PC-3 (cell line): ENCODE measurements at regions not wholly inside any gene's neighbourhood (a gene's known extent, or its start where the extent isn't known, plus 50 kb on each side); places are given as distances from the start of the nearest gene placed in this dataset.
A peak's percentile ranks its signal among the peaks of the same experiment; 100 is the strongest.

Experiments used
- ATAC-seq: fragments of 200-7000 bp; cut with Tn5 transposase; 2 replicates; pipeline ENCODE4 v1.9.1; 2020; ENCODE audit warnings: mild to moderate bottlenecking, moderate library complexity
- BruUV-seq: library from RNA; stranded (reverse); fragments of 400-500 nt; replicated peaks from 2 replicates; lab custom pipeline; 2021; lab: Mats Ljungman, UMichigan
- CTCF ChIA-PET: fragments of 300-600 bp; sonication (Branson Sonifier 250); formaldehyde crosslinking; loops from one replicate; lab custom pipeline; 2022; ENCODE audit warnings: antibody characterized with exemption; lab: Charles Lee
- POLR2A ChIA-PET: fragments of 300-600 bp; sonication (Branson Sonifier 250); formaldehyde crosslinking; loops from one replicate; lab custom pipeline; 2022; ENCODE audit warnings: antibody characterized with exemption; ENCODE audit not compliant: unreplicated experiment; lab: Charles Lee
- DNase-seq: peaks from one replicate; pipeline ENCODE4 v3.0.0-alpha.2; 2015
- H2AFZ ChIP-seq: fragments of 300-600 bp; sonication (generic); 2 replicates; pipeline ENCODE4 v1.6.0; 2016; ENCODE audit warnings: antibody characterized with exemption, low read length
- H3F3A ChIP-seq: fragments of 300-600 bp; sonication (generic); one replicate; pipeline ENCODE4 v1.6.0; 2017; ENCODE audit warnings: antibody characterized with exemption, low read length, control low read depth, mild to moderate bottlenecking; ENCODE audit not compliant: unreplicated experiment
- H3K27ac ChIP-seq: fragments of 300-600 bp; sonication (generic); 2 replicates; pipeline ENCODE4 v1.5.1; 2016; ENCODE audit warnings: mild to moderate bottlenecking, low read length
- H3K27me3 ChIP-seq: fragments of 300-600 bp; sonication (generic); 2 replicates; pipeline ENCODE4 v1.6.1; 2016; ENCODE audit warnings: low read length, mixed read lengths
- H3K36me3 ChIP-seq: fragments of 300-600 bp; sonication (generic); 2 replicates; pipeline ENCODE4 v1.6.1; 2016; ENCODE audit warnings: low read depth, mixed run types, low read length, mixed read lengths
- H3K4me1 ChIP-seq: fragments of 300-600 bp; sonication (generic); 2 replicates; pipeline ENCODE4 v1.5.1; 2016; ENCODE audit warnings: low read length; ENCODE audit not compliant: insufficient read depth
- H3K4me2 ChIP-seq: fragments of 300-600 bp; sonication (generic); 2 replicates; pipeline ENCODE4 v1.6.0; 2016; ENCODE audit warnings: low read length
- H3K4me3 ChIP-seq: fragments of 300-600 bp; sonication (generic); 2 replicates; pipeline ENCODE4 v1.5.1; 2016; ENCODE audit warnings: mild to moderate bottlenecking, low read length, mixed read lengths
- H3K79me2 ChIP-seq: fragments of 300-600 bp; sonication (generic); 2 replicates; pipeline ENCODE4 v1.6.1; 2017; ENCODE audit warnings: low read length, mixed read lengths
- H3K9ac ChIP-seq: fragments of 300-600 bp; sonication (generic); 2 replicates; pipeline ENCODE4 v1.6.0; 2016; ENCODE audit warnings: mild to moderate bottlenecking, low read length
- H3K9me2 ChIP-seq: fragments of 300-600 bp; sonication (generic); replicated peaks from 2 replicates; pipeline ENCODE4 v1.6.1; 2016; ENCODE audit warnings: mixed run types, low read length, mixed read lengths
- H3K9me3 ChIP-seq: fragments of 300-600 bp; sonication (generic); 2 replicates; pipeline ENCODE4 v1.6.1; 2016; ENCODE audit warnings: low read length, mixed read lengths
- H4K20me1 ChIP-seq: fragments of 300-600 bp; sonication (generic); 2 replicates; pipeline ENCODE4 v1.6.1; 2016; ENCODE audit warnings: low read length, mixed read lengths
- CTCF ChIP-seq: fragments of 300-600 bp; sonication (generic); conservative IDR thresholded peaks from 2 replicates; pipeline ENCODE4 v1.5.1; 2017; ENCODE audit warnings: antibody characterized with exemption, low read depth, mild to moderate bottlenecking, low read length
- EZH2 ChIP-seq: fragments of 300-600 bp; sonication (generic); IDR thresholded peaks from one replicate; pipeline ENCODE4 v1.6.1; 2017; ENCODE audit warnings: antibody characterized with exemption, mild to moderate bottlenecking, low read length; ENCODE audit not compliant: unreplicated experiment
- EZH2phosphoT487 ChIP-seq: fragments of 300-600 bp; sonication (generic); IDR thresholded peaks from 2 replicates; pipeline ENCODE4 v1.6.1; 2018; ENCODE audit warnings: mild to moderate bottlenecking, antibody characterized with exemption, low read length, borderline replicate concordance
- intact Hi-C: fragments of 100-400 bp; cut with micrococcal nuclease; formaldehyde crosslinking; loops from 2 replicates; pipeline ENCODE4 v1.9.0; 2023

- H3K4me3 ChIP-seq: no peak overlapping the region
- BruUV-seq: no TSS peak
- H3K4me1 ChIP-seq: peaks cover 19% of the 10 kb centered on the region
- DNase-seq: peak; percentile 73
- H3K9ac ChIP-seq: no peak overlapping the region
- intact Hi-C loops: no loop called here
- H3K27me3 ChIP-seq: no peaks in the 10 kb centered on the region
- H4K20me1 ChIP-seq: no peaks in the 10 kb centered on the region
- ChIA-PET POLR2A (interaction anchor here (0.6 kb wide), 2 partner anchors 31 to 100 kb away, joined by 3 to 4 read pairs; no protein-coding TSS in a partner anchor), CTCF (no interaction called here)
- no peaks in the 10 kb centered on the region for H3K9me2 ChIP-seq
- no peak overlapping the region for H3K27ac ChIP-seq
- TF ChIP-seq EZH2: no peak
- TF ChIP-seq EZH2phosphoT487: no peak
- TF ChIP-seq CTCF: no peak
- ATAC-seq: peak; percentile 84
- H3K4me2 ChIP-seq: peak overlapping the region; percentile 31
- H3K9me3 ChIP-seq: no peaks in the 10 kb centered on the region
- no peaks in the 10 kb centered on the region for H3K36me3 ChIP-seq
- no peaks in the 10 kb centered on the region for H3K79me2 ChIP-seq
- peak overlapping the region; percentile 36 for H2AFZ ChIP-seq
- no peaks in the 10 kb centered on the region for H3F3A ChIP-seq
Measured at GRCh38 chr5:87020099-87020934, 247.4 kb upstream of the RASA1 start.

DNA sequence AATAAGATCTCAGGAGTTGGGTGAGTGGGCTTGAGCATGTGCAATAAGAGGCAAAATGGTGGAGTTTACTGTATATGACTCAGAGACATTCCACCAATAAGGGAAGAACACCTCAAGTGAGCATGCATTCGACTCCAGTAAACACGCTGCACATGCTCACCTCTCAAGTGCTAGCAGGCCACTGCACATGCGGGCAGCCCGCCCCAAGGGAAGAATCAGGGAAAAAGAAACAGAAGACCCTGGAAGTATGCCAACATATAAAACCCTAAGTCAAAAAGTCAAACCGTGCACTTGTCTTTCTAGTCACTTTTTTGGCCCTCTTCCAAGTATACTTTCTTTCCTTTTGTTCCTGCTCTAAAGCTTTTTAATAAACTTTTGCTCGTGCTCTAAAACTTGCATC lies 245.3 kb upstream of the RASA1 start:
- H3K27me3 ChIP-seq: no peaks in the 10 kb centered on the region
- H4K20me1 ChIP-seq: no peaks in the 10 kb centered on the region
- no peak overlapping the region for H3K9ac ChIP-seq
- POLR2A ChIA-PET: no interaction called here
- CTCF ChIA-PET: no interaction called here
- intact Hi-C loops: no loop called here
- H3K79me2 ChIP-seq: no peaks in the 10 kb centered on the region
- H3K4me1 ChIP-seq: peaks cover 14% of the 10 kb centered on the region
- H2AFZ ChIP-seq: no peak overlapping the region
- no peak overlapping the region for H3K4me3 ChIP-seq
- ATAC-seq (no peak), DNase-seq (no peak)
- TF ChIP-seq EZH2phosphoT487 (no peak), CTCF (no peak), EZH2 (no peak)
- no TSS peak for BruUV-seq
- H3K9me2 ChIP-seq: no peaks in the 10 kb centered on the region
- H3K36me3 ChIP-seq: no peaks in the 10 kb centered on the region
- H3K27ac ChIP-seq: no peak overlapping the region
- no peaks in the 10 kb centered on the region for H3K9me3 ChIP-seq
- H3K4me2 ChIP-seq: no peak overlapping the region
- H3F3A ChIP-seq: no peaks in the 10 kb centered on the region

- H3K9me3 ChIP-seq: no peaks in the 10 kb centered on the region
- BruUV-seq: no TSS peak
Measured at GRCh38 chr5:87027570-87027969, 240.1 kb upstream of the RASA1 start.

More at GRCh38 chr5:87027570-87027969, 240.1 kb upstream of the RASA1 start:
- H3K36me3 ChIP-seq: no peaks in the 10 kb centered on the region
- H3K9ac ChIP-seq: no peak overlapping the region
- no peak overlapping the region for H3K27ac ChIP-seq
- ATAC-seq: no peak
- no peak overlapping the region for H2AFZ ChIP-seq
- no peak overlapping the region for H3K4me3 ChIP-seq
- no peaks in the 10 kb centered on the region for H3K9me2 ChIP-seq
- DNase-seq: no peak
- no peaks in the 10 kb centered on the region for H4K20me1 ChIP-seq
- ChIA-PET CTCF (no interaction called here), POLR2A (no interaction called here)
- H3K4me1 ChIP-seq: no peaks in the 10 kb centered on the region
- no peaks in the 10 kb centered on the region for H3K79me2 ChIP-seq
- no peak for TF ChIP-seq EZH2phosphoT487
- no peak for TF ChIP-seq CTCF
- H3K27me3 ChIP-seq: no peaks in the 10 kb centered on the region
- H3K4me2 ChIP-seq: no peak overlapping the region
- intact Hi-C loops: no loop called here
- no peaks in the 10 kb centered on the region for H3F3A ChIP-seq
